ENCODE measurements at regions not wholly inside any gene's neighbourhood (a gene's known extent, or its start where the extent isn't known, plus 50 kb on each side); places are given as distances from the start of the nearest gene placed in this dataset.

DNA sequence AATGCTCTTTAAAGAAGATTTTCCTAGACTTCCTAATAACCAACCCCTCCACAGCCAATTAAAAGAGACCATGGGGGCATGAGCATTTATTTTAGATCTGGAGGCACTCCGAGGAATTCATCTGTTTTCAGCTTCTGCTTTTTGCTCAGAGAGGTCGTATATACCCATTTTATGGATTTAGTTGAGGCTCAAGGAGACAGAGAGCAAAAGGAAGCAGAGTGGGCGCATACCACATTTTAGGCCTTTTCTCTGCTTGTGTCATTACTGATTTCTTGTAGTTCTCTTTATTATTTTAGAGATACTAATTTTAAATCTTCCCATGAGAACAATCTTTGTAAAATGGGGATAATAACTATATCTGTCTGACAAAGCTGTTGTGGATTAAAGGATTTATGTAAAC, 129.6 kb upstream of the IFNGR1 start:
- no peak for TF ChIP-seq POLR2A (IDR thresholded peaks at IDR 0.05)
- TF ChIP-seq, protein P1, sequence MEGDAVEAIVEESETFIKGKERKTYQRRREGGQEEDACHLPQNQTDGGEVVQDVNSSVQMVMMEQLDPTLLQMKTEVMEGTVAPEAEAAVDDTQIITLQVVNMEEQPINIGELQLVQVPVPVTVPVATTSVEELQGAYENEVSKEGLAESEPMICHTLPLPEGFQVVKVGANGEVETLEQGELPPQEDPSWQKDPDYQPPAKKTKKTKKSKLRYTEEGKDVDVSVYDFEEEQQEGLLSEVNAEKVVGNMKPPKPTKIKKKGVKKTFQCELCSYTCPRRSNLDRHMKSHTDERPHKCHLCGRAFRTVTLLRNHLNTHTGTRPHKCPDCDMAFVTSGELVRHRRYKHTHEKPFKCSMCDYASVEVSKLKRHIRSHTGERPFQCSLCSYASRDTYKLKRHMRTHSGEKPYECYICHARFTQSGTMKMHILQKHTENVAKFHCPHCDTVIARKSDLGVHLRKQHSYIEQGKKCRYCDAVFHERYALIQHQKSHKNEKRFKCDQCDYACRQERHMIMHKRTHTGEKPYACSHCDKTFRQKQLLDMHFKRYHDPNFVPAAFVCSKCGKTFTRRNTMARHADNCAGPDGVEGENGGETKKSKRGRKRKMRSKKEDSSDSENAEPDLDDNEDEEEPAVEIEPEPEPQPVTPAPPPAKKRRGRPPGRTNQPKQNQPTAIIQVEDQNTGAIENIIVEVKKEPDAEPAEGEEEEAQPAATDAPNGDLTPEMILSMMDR (IDR thresholded peaks at IDR 0.05), result no peak

Data from thyroid gland (tissue), 4 donors.